Fibroblast of the conjunctiva (primary cell): ENCODE measurements at regions not wholly inside any gene's neighbourhood (a gene's known extent, or its start where the extent isn't known, plus 50 kb on each side); places are given as distances from the start of the nearest gene placed in this dataset.

Source experiments
- DNase-seq: peaks from one replicate; pipeline ENCODE4 v3.0.0-alpha.2; 2010; ENCODE audit warnings: low read depth

DNA sequence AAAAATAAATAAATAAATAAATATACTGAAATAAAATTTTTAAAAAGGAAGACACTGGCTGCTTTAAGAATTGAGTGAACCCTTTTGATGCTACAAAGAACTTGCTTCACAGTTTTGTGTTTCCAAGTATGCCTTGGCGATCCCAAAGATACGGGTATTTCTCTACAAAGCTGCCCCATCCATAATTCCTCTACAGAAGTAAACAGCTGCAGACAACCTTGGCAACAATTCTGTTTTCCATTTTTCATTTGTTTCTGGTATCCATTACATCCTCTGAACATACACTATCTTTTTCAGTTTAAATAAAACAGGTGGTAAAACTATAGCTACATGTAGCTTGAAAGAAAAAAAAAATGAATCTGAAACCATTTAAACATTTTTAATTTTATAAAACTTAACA lies 552.8 kb upstream of the KLHL29 start:
- no peak for DNase-seq

GRCh38 chr2:22838461-22838860 lies 546.5 kb upstream of the KLHL29 start:
- DNase-seq = no peak

DNA sequence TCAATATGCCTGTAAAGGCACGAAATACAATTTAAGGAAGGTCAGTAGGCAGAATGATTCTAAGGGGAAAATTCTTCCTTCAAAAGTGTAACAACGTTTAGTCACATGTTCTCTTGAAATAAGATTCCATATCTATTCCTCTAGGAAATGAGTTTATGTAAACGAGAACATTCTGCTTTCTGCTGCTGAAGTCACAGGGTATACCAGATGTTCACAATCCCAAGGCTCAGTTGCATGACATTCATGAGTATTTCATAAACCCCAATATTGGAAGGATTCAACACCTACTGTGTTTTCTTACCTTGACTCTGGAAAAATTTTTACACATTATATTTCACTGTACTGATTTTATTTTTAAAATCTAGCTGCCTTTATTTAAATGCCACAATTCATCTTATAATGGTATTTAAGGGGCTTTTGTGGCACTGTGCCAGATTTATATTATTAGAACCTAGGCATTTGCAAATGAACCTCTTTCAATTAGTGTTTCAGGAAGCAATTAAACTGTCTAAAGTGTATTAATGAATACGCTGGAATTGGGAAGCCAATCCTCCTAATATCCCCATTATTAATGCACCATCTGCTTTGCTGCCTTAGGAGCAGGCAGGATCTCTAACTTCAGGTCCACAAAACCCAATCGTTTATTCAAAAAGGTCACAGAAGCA lies 542.6 kb upstream of the KLHL29 start:
- DNase-seq = no peak

DNA sequence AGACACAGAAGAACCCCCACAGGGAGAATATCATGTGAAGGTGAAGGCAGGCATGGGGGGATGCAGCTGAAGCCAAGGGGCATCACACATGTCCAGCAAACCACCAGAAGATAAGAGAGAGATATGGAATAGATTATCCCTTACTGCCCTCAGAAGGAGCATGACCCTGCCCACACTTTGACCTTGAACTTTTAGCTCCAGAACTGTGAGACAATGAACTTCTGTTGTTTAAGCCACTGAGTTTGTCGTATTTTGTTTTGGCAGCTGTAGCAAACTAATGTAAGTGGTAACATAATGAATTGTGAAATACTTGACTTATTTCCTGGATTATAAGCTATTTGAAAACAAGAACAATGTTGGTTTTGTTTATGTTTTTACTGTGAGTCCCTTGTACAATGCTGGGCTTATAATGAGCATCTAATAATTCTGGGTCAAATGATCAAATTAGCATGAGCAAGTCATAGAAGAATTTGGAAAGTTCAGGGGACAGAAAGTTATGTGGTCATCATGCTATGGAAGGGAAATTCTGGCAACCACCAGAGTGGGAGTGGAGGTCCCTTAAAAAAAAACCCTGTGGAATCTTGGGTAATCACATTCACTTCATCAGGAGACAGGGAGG lies 541.0 kb upstream of the KLHL29 start:
- no peak for DNase-seq

DNA sequence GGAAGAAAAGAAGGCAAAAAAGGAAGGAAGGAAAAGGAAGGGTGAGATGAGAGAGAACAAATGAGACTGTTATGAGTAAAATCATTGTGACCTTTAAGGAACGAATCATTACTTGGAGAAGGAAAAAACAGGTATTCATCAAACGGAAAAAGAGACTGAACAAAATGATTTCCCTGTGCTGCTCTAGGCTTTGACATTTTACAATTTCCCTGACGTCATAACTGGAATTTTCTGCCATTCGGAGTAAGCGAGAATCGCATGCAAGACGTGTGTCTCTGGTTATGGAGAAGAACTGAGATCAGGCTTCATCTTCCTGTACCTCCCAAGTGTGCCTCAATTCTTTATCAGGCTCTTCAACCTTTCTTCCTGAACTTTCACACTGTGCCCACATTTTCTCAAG lies 534.7 kb upstream of the KLHL29 start:
- DNase-seq = no peak

GRCh38 chr2:22854588-22854987 lies 530.4 kb upstream of the KLHL29 start:
- DNase-seq = no peak

GRCh38 chr2:22855081-22855480 lies 529.9 kb upstream of the KLHL29 start:
- no peak for DNase-seq

GRCh38 chr2:22855761-22856184 lies 529.2 kb upstream of the KLHL29 start:
- DNase-seq = no peak

- DNase-seq = no peak
Measured at GRCh38 chr2:22867973-22868372, 517.0 kb upstream of the KLHL29 start.

DNA sequence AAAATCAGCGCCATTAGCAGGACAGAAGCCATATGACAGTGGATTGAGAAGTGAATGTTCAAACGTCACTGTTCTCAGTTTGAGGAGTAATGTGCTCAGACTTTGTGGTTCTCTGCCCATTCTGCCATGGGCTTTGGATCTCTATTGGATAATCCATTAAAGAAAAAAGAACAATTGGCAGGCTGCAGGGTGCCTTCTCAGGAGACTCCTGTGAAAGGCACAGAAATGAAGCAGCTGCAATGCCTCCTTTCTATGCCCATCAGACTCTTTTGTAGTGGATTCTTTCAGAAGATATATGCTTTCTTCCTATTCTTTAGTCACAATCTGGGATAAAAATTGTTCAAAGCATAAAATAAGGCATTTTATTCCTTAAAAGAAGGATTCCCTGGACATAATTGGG lies 506.9 kb upstream of the KLHL29 start:
- DNase-seq = no peak

GRCh38 chr2:22879009-22879863 lies 505.7 kb upstream of the KLHL29 start:
- no peak for DNase-seq

DNA sequence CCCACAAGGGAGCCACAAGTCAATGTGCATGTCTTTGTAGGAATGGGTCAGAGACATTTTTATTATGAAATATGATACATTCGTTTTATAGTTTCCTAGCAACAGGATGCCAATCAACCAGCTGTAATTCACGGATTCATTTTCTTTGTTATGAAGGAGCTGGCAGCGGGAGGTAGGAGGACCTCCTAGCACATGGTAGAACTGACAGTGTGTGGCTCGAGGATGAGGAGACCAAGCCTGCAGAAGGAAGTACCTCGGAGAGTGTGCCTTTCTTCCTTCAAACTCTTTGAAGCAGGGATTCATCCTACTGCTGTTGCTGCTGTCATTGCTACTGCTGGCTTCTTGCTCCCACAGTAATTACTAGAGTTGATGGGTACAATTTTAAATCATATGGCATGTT lies 504.8 kb upstream of the KLHL29 start:
- DNase-seq = no peak

- no peak for DNase-seq
Measured at GRCh38 chr2:22882011-22882410, 503.0 kb upstream of the KLHL29 start.

DNA sequence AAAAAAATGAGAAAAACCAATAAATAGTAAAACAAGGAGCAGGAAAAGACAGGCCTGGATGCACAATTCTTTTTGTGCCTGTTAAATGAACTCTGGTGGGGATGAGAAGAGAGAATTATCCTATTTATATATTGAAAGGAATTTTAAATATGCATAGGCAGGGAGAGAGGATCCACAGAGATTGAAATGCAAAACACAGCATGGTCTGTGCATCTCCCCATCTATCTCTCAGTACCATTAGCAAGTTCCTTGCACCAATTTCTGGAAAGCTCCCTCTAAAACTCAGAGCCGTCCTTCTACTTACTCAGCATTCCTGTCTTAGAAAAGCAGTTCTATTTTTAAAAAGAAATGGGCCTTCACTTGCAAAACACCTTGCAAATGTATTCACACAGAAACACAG lies 502.3 kb upstream of the KLHL29 start:
- no peak for DNase-seq

DNA sequence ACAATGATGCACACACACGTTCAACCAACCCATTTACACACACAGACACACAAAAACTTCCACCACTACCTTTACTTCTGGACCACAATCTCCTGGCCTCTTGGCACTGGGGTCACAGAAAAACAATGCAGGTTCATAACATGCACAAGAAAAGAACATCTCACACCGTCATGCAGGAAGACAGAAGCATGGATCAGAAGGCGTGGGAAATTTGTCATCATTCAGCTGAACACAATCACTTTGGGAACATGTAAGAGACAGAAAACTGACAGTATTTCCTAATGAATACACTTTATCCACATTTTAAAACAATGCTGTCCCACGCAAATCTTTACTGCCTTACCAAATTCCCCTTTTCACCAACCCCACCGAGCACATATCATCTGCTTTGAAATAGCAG lies 501.9 kb upstream of the KLHL29 start:
- DNase-seq = no peak

GRCh38 chr2:22885245-22885644 lies 499.7 kb upstream of the KLHL29 start:
- DNase-seq = no peak

DNA sequence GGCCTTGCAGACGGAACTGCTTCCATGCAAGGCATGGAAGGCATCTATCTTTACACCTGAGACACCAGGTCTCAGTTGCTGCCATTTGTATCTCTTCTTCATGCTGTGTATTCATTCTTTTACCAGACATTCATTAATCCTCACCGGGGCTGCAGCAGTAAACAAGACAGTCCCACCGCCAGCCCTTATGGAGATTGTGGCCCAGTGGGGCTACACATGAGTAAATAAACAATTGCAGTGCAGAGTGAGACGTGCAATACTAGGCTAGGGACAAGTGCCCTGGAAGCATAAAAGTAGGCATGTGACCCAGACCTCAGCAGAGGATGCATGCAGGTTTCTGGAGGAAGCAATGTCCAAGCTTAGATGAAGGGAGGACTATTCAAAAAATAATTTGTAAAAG lies 497.6 kb upstream of the KLHL29 start:
- no peak for DNase-seq

DNA sequence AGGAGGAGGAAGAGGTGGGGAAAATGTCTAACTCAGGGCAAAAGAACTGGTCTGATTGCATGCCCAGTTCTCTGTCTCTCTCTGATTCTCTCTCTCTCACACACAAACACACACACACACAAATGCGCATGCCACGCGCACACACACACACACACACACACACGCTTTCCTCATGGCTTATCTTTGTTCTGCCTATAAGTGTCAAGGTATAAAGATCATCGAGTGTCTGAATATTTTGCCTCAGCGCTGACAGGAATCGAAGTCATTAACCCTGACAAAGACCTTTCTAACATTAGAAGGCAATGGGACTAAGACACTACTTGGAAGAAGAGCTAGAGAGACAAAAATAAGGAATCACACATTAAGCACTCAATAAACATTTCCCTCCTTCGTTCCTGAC lies 497.1 kb upstream of the KLHL29 start:
- DNase-seq = no peak

DNA sequence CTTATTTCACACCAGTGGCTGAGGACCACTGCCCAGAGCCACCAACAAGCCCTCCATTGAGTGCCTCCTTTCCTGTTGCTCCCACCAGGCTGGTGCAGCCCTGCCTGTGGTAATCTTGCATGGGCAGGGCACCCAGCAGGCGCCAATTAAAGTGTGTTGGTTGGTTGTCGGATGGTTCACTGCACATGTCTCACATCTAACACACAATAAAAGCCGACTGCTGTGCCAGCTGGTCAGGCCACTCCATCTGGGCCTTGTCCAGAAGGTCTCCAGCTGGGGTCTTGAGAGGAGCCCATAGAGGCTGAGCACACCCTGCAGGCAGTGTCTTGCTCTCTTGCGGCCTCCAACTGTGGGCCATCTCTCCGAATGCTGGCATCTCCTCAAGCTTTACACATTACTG lies 494.8 kb upstream of the KLHL29 start:
- no peak for DNase-seq

DNA sequence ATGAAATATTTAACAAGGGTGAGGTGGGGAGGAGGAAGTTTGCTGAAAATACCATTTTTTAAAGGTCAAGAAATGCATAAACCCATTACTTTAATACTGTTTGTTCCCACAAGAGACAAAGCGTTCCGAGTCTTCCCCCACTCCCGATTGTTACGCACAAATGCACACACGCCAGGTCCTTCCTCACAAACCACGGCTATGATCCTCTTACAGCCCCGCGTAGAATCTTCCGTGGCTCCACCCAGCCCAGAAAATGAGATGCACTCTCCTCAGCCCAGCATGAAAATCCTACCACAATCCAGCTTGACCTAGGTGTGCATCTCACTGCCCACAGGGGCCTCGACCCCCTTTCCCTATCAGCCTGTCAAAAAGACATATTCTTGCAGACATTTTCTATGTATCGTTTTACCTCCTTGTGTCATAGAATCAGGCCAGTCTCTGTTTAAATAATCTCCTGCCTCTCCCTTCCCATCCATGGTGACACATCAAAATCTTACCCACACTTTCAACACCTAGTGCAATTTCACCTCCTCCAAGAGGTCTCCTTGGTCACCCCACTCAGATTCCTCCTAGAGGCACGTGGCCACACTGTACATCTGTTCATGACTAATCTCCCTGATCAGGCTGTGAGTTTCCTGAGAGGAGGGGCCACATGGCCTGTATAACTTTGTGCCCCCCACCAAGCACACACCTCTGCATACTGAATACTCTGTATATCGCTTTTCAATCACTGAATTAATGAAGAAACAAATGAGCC lies 491.0 kb upstream of the KLHL29 start:
- DNase-seq = no peak

DNA sequence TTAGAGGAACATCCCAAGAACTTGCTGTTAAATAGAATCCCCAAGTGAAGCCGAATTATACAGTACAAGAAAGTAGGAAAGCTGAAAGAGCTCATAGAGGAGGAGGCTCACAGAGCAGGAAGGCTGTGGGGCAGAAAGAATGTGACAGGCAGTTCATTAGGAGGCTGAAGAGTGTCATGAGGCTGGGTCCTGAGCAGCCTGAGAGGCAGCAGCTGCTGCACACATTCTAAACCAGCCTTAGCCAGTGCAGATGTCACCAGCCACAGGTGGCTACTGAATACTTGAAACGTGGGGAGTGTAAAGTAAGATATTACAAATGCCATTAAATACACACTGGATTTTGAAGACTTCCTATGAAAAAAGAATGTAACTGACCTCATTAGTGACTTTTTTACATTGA lies 490.2 kb upstream of the KLHL29 start:
- no peak for DNase-seq

DNA sequence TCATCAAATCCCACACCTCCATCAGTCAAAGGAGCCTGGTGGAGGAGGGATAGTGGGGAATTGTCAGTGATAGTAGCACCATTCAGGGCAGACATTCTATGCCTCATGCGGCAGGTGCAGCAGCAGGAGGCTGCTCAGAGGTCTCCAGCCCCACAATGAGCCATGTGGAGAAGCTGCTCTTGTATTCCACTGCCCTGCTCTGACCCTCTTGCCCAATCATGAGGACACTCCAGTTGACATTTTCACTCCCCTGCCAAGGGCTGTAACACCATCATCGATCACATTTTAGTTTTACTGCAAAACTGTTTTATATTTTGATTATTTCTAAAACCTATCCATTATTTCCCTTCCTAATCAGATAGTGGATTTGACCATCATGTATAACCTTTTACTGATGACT lies 487.6 kb upstream of the KLHL29 start:
- DNase-seq = no peak

DNA sequence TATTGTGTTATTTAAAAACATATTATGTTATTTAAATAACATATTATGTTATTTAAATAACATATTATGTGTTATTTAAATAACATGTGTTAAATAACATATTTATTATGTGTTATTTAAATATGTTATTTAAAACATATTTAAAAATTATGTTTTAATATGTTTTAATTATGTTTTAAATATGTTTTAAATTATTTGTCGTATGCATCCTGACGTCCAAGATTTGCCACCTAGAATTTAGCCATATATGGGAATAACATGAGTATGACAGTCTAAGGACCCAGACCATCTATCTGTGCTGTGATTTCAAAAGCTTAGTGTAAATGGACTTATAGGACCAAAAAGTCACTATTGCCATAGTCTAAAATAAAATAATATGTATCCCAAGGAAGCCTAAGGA lies 484.3 kb upstream of the KLHL29 start:
- no peak for DNase-seq
